Esophagus muscularis mucosa (tissue), 4 donors: ENCODE measurements at regions not wholly inside any gene's neighbourhood (a gene's known extent, or its start where the extent isn't known, plus 50 kb on each side); places are given as distances from the start of the nearest gene placed in this dataset.

Source experiments
- DNase-seq: peaks from one replicate; pipeline ENCODE4 v3.0.0-alpha.2; 2017; ENCODE audit errors: extremely low spot score
- H3K27ac ChIP-seq, 4 donors: fragments of 200-600 bp; sonication (generic); replicated peaks in 1 of 4; 1 replicate in 3 of 4; 2 replicates in 1 of 4; pipeline ENCODE4 v1.5.1; 2016 to 2019; ENCODE audit warnings: mild to moderate bottlenecking in 1 of 4
- H3K27me3 ChIP-seq, 4 donors: fragments of 200-600 bp; sonication (generic); one replicate each; pipeline versions ENCODE4 v1.5.1 to v1.6.0; 2016 to 2019
- H3K36me3 ChIP-seq, 4 donors: fragments of 200-600 bp; sonication (generic); one replicate each; pipeline ENCODE4 v1.5.1; 2016 to 2019
- H3K4me1 ChIP-seq, 4 donors: fragments of 200-600 bp; sonication (generic); one replicate each; pipeline ENCODE4 v1.5.1; 2016 to 2019
- H3K4me3 ChIP-seq, 4 donors: fragments of 200-600 bp; sonication (generic); 1 replicate in 2 of 4; 2 replicates in 2 of 4; pipeline ENCODE4 v1.5.1; 2016 to 2019; ENCODE audit warnings: mild to moderate bottlenecking in 4 of 4, moderate library complexity in 1 of 4
- H3K9me3 ChIP-seq, 4 donors: fragments of 200-600 bp; sonication (generic); 1 replicate in 3 of 4; 2 replicates in 1 of 4; pipeline ENCODE4 v1.5.1; 2016 to 2019
- CTCF ChIP-seq, 3 experiments: fragments of 200-600 bp in 2 of 3; fragments of 450-650 bp in 1 of 3; sonication (generic) in 2 of 3; IDR thresholded peaks; one replicate each; pipeline ENCODE4 v1.5.1; 2017 to 2019; ENCODE audit warnings: antibody characterized with exemption in 3 of 3, mild to moderate bottlenecking in 2 of 3, moderate library complexity in 1 of 3
- EP300 ChIP-seq: sonication (generic); formaldehyde crosslinking; IDR thresholded peaks from one replicate; pipeline ENCODE4 v1.6.1; 2017; ENCODE audit warnings: antibody characterized with exemption
- POLR2A ChIP-seq: fragments of 450-650 bp; IDR thresholded peaks from one replicate; pipeline ENCODE4 v1.6.1; 2017; ENCODE audit warnings: antibody characterized with exemption, moderate library complexity, mild to moderate bottlenecking, low read depth
- POLR2AphosphoS5 ChIP-seq, 2 donors: sonication (generic); formaldehyde crosslinking; IDR thresholded peaks; one replicate each; pipeline ENCODE4 v1.6.1; 2017; ENCODE audit warnings: antibody characterized with exemption in 2 of 2
- WGBS: methylation state at CpG from one replicate; pipeline ENCODE4 v1.1.5; 2018; 5-methylcytosine and 5-hydroxymethylcytosine counted together
- intact Hi-C: fragments of 100-400 bp; cut with DNase I; formaldehyde crosslinking; loops from one replicate; pipeline ENCODE4 v1.15.1; 2023

DNA sequence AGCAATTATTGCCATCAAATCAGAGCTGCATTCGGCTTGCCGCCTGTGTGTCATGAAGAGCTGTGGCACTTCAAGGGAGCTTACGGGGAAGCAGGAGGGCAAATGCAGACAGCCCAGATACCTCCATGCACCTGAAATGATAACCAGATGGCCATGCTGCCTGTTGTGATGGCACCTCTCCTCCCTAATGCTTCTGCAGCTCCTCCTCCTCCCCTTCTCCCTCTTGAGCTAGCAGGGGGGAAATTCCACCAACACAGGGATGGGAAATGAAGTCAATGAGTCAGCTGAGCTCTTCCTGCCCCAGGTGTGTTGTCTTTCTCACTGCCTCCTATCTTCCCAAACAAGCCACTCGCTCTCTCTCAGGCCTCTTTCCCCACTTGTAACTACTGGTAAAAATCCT lies 565.0 kb downstream of the BCOR start:
- H3K4me3 ChIP-seq, result no peak overlapping the region
- H3K27me3 ChIP-seq, result no peaks in the 10 kb centered on the region
- no peak overlapping the region for H3K27ac ChIP-seq
- intact Hi-C loops, result no loop called here
- DNase-seq, result no peak
- no peaks in the 10 kb centered on the region for H3K36me3 ChIP-seq
- WGBS, result 88% methylated on average over 4 of the region's 4 CpGs
- H3K4me1 ChIP-seq, result no peaks in the 10 kb centered on the region
- peaks cover 0 to 7% (median 0%) of the 10 kb centered on the region in 4 donors for H3K9me3 ChIP-seq
- TF ChIP-seq CTCF (IDR thresholded peaks at IDR 0.05) (no peak), POLR2A (no peak), POLR2AphosphoS5 (IDR thresholded peaks at IDR 0.05) (no peak), EP300 (no peak)

DNA sequence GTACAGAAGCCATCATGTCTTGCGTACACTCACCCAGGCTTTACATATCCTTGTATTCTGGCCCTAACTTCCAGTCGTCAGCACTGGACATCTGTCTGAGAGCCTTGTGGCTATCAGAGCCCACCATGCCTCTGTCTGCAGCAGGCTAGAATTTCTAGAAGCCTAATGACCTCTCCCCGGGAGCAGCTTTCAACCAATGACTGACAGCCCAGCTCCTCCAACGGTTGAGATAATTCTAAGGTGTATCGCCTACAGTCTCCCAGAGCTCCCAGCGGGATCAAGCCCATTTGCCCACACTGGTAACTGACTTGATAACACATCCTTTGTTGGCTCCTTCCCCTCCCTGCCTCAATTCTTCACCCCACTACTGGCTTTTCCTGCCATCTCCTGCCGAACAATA lies 562.8 kb downstream of the BCOR start:
- H3K4me1 ChIP-seq, result no peaks in the 10 kb centered on the region
- H3K27ac ChIP-seq, result no peak overlapping the region
- intact Hi-C loops, result no loop called here
- no peak overlapping the region for H3K4me3 ChIP-seq
- 83% methylated on average over 7 of the region's 7 CpGs for WGBS
- TF ChIP-seq POLR2AphosphoS5 (IDR thresholded peaks at IDR 0.05) (no peak), CTCF (IDR thresholded peaks at IDR 0.05) (no peak), POLR2A (no peak), EP300 (no peak)
- DNase-seq, result no peak
- H3K36me3 ChIP-seq, result no peaks in the 10 kb centered on the region
- peaks cover 0 to 7% (median 0%) of the 10 kb centered on the region in 4 donors for H3K9me3 ChIP-seq
- H3K27me3 ChIP-seq, result no peaks in the 10 kb centered on the region

GRCh38 chrX:39536211-39536610 lies 561.5 kb downstream of the BCOR start:
- peaks cover 0 to 7% (median 0%) of the 10 kb centered on the region in 4 donors for H3K9me3 ChIP-seq
- no peak for DNase-seq
- H3K4me3 ChIP-seq, result no peak overlapping the region
- H3K4me1 ChIP-seq, result no peaks in the 10 kb centered on the region
- intact Hi-C loops, result no loop called here
- H3K27me3 ChIP-seq, result no peaks in the 10 kb centered on the region
- no peak for TF ChIP-seq CTCF (IDR thresholded peaks at IDR 0.05)
- WGBS, result 69% methylated on average over 12 of the region's 12 CpGs
- H3K36me3 ChIP-seq, result no peaks in the 10 kb centered on the region
- no peak overlapping the region for H3K27ac ChIP-seq

GRCh38 chrX:39541881-39542280 lies 555.9 kb downstream of the BCOR start:
- Histone ChIP-seq H3K36me3 (no peaks in the 10 kb centered on the region), H3K4me3 (no peak overlapping the region), H3K27ac (no peak overlapping the region), H3K4me1 (no peaks in the 10 kb centered on the region), H3K27me3 (no peaks in the 10 kb centered on the region), H3K9me3 (peaks cover 0 to 19% (median 0%) of the 10 kb centered on the region in 4 donors)
- intact Hi-C loops, result no loop called here
- 60% methylated on average over 2 of the region's 5 CpGs for WGBS
- no peak for DNase-seq
- TF ChIP-seq CTCF (IDR thresholded peaks at IDR 0.05), result no peak
- TF ChIP-seq POLR2A, result no peak
- TF ChIP-seq POLR2AphosphoS5 (IDR thresholded peaks at IDR 0.05), result no peak

DNA sequence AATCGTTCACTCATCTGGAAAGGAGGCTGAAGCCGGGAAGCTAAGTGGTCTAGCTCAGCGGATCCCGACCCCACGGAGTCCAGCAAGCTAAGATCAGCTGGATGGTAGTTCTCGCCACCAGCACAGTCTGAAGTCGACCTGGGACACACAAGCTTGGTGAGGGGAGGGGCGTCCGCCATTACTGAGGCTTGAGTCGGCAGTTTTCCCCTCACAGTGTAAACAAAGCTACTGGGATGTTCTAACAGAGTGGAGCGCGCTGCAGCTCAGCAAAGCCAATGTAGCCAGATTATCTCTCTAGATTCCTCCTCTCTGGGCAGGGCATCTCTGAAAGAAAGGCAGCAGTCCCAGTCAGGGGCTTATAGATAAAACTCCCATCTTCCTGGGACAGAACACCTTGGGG lies 555.4 kb downstream of the BCOR start:
- intact Hi-C loops, result no loop called here
- Histone ChIP-seq H3K27ac (no peak overlapping the region), H3K4me1 (no peaks in the 10 kb centered on the region), H3K4me3 (no peak overlapping the region), H3K9me3 (peaks cover 0 to 19% (median 0%) of the 10 kb centered on the region in 4 donors), H3K36me3 (no peaks in the 10 kb centered on the region), H3K27me3 (no peaks in the 10 kb centered on the region)
- no peak for DNase-seq
- WGBS, result 80% methylated on average over 11 of the region's 12 CpGs
- no peak for TF ChIP-seq POLR2A
- no peak for TF ChIP-seq CTCF (IDR thresholded peaks at IDR 0.05)
- no peak for TF ChIP-seq EP300
- no peak for TF ChIP-seq POLR2AphosphoS5 (IDR thresholded peaks at IDR 0.05)
